ENCODE measurements at regions not wholly inside any gene's neighbourhood (a gene's known extent, or its start where the extent isn't known, plus 50 kb on each side); places are given as distances from the start of the nearest gene placed in this dataset.

DNA sequence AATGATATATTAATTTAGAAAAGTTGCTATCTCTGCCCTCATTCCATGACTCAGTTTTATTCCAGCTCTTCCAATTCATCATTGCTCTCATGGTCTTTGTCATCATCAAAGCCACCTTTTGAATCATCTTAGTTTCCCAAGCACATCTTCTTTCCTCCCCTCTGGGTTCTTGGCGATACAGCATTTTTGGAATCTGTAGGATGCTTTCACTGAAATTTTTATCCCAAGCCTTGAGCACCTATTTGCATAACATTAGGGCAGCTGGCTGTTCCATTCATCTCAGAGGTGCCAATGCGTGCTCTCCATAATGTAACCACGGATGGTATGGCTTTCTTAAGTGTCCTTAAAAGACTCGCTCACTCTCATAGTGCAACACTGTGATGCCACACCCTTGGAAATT is 100.4 kb downstream of the SNX5 start:
- TF ChIP-seq EZH2 (IDR thresholded peaks at IDR 0.05; ENCODE audit: insufficient read depth, poor library complexity, severe bottlenecking) (no peak), EZH2phosphoT487 (IDR thresholded peaks at IDR 0.05; ENCODE audit: insufficient read depth, low read depth) (no peak)
- Histone ChIP-seq H3K4me1 (ENCODE audit: insufficient read depth) (peaks cover 8% of the 10 kb centered on the region; the same call in 1 of the 2 replicates), H3K79me2 (ENCODE audit: insufficient read depth) (no peaks in the 10 kb centered on the region), H3K9me2 (ENCODE audit: insufficient read depth) (no peaks in the 10 kb centered on the region), H3K4me3 (no peak overlapping the region), H4K20me1 (ENCODE audit: insufficient read depth) (no peaks in the 10 kb centered on the region), H2AFZ (no peak overlapping the region), H3K27me3 (replicated peaks; ENCODE audit: insufficient read depth) (no peaks in the 10 kb centered on the region), H3K36me3 (ENCODE audit: low read depth) (no peaks in the 10 kb centered on the region), H3F3A (ENCODE audit: insufficient read depth) (peaks cover 11% of the 10 kb centered on the region), H3K9ac (no peak overlapping the region), H3K9me3 (ENCODE audit: low read depth) (no peaks in the 10 kb centered on the region), H3K27ac (no peak overlapping the region), H3K4me2 (ENCODE audit: unreplicated experiment) (no peak overlapping the region)
- WGBS, 2 experiments (ENCODE audit: low coverage in 1 of 2, low lambda C conversion rate in 2 of 2, missing lambda C conversion rate in 2 of 2): 74 to 82% methylated on average over 4 of the region's 4 CpGs
- in situ Hi-C loops (cut with MboI): no loop called here
- peak; percentile 59 for DNase-seq

DNA sequence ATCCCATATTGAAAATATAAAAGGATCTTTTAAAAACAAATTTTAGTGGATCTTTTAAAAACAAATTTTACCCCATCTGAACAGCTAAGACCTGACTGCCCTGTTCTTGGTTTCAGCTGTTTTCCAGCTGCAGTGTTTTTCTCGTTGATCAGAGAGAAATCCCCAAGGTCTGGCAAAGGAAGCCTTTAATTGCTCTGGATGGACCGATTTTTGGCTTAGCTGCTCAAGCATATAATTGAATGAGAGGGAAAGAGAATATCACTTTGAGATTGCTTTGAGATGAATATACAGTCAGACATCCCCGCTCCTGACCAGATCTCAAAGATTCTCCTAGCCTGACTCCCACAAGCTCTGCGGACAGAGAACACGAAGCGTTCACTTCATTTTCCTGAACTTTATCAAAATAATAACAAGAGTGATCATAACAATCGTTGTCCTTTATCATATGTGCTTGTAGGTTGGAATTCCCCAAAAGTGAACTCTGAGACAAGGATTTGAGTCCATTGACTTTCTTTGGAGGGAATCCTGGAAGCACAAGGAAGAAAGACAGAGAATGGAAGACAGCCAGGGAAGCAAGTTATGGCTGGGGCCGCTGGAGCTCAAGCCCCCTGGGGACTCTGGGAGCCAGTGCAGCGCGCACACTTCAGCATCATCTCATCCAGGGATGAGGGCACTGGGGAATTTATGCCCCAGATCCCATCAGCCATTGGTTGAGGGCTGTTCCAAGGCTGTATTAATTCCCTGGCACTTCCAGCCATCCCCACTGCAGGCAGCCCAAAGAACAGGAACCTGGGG is 101.3 kb downstream of the SNX5 start:
- Histone ChIP-seq H3K4me2 (ENCODE audit: unreplicated experiment) (no peak overlapping the region), H3K9me3 (ENCODE audit: low read depth) (no peaks in the 10 kb centered on the region), H3F3A (ENCODE audit: insufficient read depth) (peaks cover 6% of the 10 kb centered on the region; the same call in 1 of the 2 replicates), H3K4me3 (no peak overlapping the region), H3K9ac (no peak overlapping the region), H3K27ac (no peak overlapping the region), H4K20me1 (ENCODE audit: insufficient read depth) (no peaks in the 10 kb centered on the region), H3K36me3 (ENCODE audit: low read depth) (no peaks in the 10 kb centered on the region), H3K9me2 (ENCODE audit: insufficient read depth) (no peaks in the 10 kb centered on the region), H2AFZ (no peak overlapping the region), H3K27me3 (replicated peaks; ENCODE audit: insufficient read depth) (no peaks in the 10 kb centered on the region), H3K79me2 (ENCODE audit: insufficient read depth) (no peaks in the 10 kb centered on the region), H3K4me1 (ENCODE audit: insufficient read depth) (peaks cover 8% of the 10 kb centered on the region; the same call in 1 of the 2 replicates)
- 50 to 58% methylated on average over 10 of the region's 10 CpGs for WGBS, 2 experiments (ENCODE audit: low coverage in 1 of 2, low lambda C conversion rate in 2 of 2, missing lambda C conversion rate in 2 of 2)
- no peak for DNase-seq
- in situ Hi-C loops (cut with MboI): no loop called here
- TF ChIP-seq EZH2 (IDR thresholded peaks at IDR 0.05; ENCODE audit: insufficient read depth, poor library complexity, severe bottlenecking) (no peak), EZH2phosphoT487 (IDR thresholded peaks at IDR 0.05; ENCODE audit: insufficient read depth, low read depth) (no peak)

DNA sequence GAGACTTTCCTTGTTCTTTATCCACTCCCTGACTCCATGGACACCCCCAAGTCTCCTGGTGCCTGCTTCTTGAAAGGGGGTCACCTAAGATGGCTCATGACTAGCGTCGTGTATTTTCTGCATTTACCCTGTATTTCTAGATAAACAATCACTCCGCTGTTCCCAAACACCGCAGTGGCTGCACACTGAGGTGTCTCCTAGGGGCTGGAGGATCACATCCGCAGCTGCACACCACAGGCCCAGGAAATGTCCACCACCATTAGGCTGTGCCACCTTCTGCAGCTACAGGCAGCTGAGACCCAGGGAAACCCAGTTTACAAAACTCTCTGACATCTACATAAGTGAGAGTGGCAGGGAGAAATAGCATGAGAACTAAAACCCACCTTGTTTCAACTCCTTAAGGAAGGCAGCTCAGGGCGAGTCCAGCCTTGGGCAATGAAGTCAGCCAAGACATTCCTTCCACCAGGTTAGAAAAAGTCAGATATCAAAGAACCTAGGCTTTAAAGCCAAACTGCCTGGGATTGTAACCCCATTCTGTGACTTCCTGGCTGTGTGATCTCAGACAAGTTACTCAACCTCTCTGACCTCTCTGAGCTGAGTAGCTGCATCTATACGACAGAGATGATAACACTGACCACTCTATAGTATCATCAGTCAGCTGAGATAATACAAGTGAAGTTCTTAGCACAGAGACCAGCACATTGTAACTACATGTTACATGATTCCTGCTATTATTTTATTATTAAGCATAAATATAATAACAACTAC is 102.2 kb downstream of the SNX5 start:
- no peak overlapping the region for H3K4me3 ChIP-seq
- no peaks in the 10 kb centered on the region for H3K79me2 ChIP-seq (ENCODE audit: insufficient read depth)
- H3K36me3 ChIP-seq (ENCODE audit: low read depth): no peaks in the 10 kb centered on the region
- H3K27me3 ChIP-seq (replicated peaks; ENCODE audit: insufficient read depth): no peaks in the 10 kb centered on the region
- H3K9me2 ChIP-seq (ENCODE audit: insufficient read depth): no peaks in the 10 kb centered on the region
- no peak for DNase-seq
- H3K4me1 ChIP-seq (ENCODE audit: insufficient read depth): peaks cover 8% of the 10 kb centered on the region; the same call in 1 of the 2 replicates
- H3K4me2 ChIP-seq (ENCODE audit: unreplicated experiment): no peak overlapping the region
- no peak overlapping the region for H3K9ac ChIP-seq
- H2AFZ ChIP-seq: no peak overlapping the region
- no peaks in the 10 kb centered on the region for H4K20me1 ChIP-seq (ENCODE audit: insufficient read depth)
- in situ Hi-C loops (cut with MboI): no loop called here
- no peak for TF ChIP-seq EZH2 (IDR thresholded peaks at IDR 0.05; ENCODE audit: insufficient read depth, poor library complexity, severe bottlenecking)
- TF ChIP-seq EZH2phosphoT487 (IDR thresholded peaks at IDR 0.05; ENCODE audit: insufficient read depth, low read depth): no peak
- H3K9me3 ChIP-seq (ENCODE audit: low read depth): no peaks in the 10 kb centered on the region
- WGBS, 2 experiments (ENCODE audit: low coverage in 1 of 2, low lambda C conversion rate in 2 of 2, missing lambda C conversion rate in 2 of 2): 81 to 83% methylated on average over 7 of the region's 7 CpGs
- no peak overlapping the region for H3K27ac ChIP-seq
- peaks cover 4% of the 10 kb centered on the region; the same call in 1 of the 2 replicates for H3F3A ChIP-seq (ENCODE audit: insufficient read depth)

DNA sequence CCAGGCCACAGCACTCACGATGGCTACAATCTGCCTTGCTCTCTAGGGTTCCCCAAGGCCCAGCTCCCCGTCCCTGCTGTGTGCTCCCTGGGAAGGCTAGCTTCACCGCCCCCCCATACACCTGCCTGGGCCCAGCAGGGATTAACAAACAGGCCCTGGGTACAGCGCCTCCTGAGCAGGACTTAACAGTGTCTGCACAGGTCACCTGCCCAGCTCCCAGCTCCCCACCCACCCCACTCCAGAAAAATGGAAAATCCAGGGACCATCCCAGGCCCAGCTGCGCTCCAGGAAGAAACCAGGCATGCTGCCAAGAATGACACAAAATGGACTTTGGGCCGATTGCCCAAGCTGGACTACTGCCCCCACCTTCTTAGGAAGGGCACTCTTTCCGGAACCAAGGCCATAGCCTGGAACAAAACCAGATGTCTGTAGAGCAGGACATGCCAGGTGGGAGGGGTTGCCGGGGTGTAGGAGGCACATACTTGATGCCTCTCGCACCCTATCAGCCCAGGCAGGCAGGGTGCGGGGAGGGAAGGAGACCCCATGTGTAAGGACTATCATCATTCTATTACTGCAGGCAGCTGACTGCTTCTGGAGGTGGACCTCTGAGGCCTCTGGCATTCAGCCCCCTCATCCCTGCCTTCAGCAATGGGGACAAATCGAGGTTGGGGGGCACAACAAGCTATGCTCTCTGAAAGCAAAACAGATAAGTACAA is 104.9 kb downstream of the SNX5 start:
- Histone ChIP-seq H4K20me1 (ENCODE audit: insufficient read depth) (no peaks in the 10 kb centered on the region), H3F3A (ENCODE audit: insufficient read depth) (no peaks in the 10 kb centered on the region), H3K9me2 (ENCODE audit: insufficient read depth) (no peaks in the 10 kb centered on the region), H3K36me3 (ENCODE audit: low read depth) (no peaks in the 10 kb centered on the region), H2AFZ (no peak overlapping the region), H3K9me3 (ENCODE audit: low read depth) (no peaks in the 10 kb centered on the region), H3K4me1 (ENCODE audit: insufficient read depth) (0 out of 2 replicates have a peak, but pooled peaks cover 4% of the 10 kb centered on the region), H3K4me2 (ENCODE audit: unreplicated experiment) (no peak overlapping the region), H3K4me3 (no peak overlapping the region), H3K79me2 (ENCODE audit: insufficient read depth) (no peaks in the 10 kb centered on the region), H3K9ac (no peak overlapping the region), H3K27ac (no peak overlapping the region), H3K27me3 (replicated peaks; ENCODE audit: insufficient read depth) (no peaks in the 10 kb centered on the region)
- peak; percentile 17 for DNase-seq
- WGBS, 2 experiments (ENCODE audit: low coverage in 1 of 2, low lambda C conversion rate in 2 of 2, missing lambda C conversion rate in 2 of 2): 78 to 81% methylated on average over 11 of the region's 11 CpGs
- TF ChIP-seq EZH2phosphoT487 (IDR thresholded peaks at IDR 0.05; ENCODE audit: insufficient read depth, low read depth): no peak
- TF ChIP-seq EZH2 (IDR thresholded peaks at IDR 0.05; ENCODE audit: insufficient read depth, poor library complexity, severe bottlenecking): no peak
- in situ Hi-C loops (cut with MboI): no loop called here
